GM12874 (cell line): ENCODE measurements at regions not wholly inside any gene's neighbourhood (a gene's known extent, or its start where the extent isn't known, plus 50 kb on each side); places are given as distances from the start of the nearest gene placed in this dataset.

ENCODE experiments used
- TF ChIP-seq, protein P1 (sequence below): IDR thresholded peaks from 2 replicates; pipeline ENCODE4 v1.5.1; 2011; ENCODE audit warnings: low read depth, mild to moderate bottlenecking, control low read depth, low read length, moderate library complexity; ENCODE audit not compliant: insufficient read depth

DNA sequence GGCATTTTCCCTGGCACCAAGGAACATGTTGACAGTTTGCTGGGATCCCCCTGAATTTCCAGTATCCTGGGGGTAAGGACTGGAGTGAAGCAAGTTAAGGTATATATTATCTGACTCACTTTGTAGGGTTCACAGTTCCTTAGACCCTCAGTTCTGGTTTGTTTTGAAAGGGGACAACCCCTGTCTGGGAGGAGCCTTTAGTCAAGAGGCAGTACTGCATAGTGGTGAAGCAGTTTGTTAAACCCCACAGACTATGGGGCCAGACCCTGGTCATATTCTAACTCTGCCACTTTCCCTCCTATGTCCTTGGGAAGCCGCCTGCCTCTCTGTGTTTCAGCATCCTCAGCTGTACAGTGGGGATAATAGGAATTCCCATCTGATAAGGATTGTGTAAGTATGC, 145.5 kb upstream of the ZFHX3 start:
- TF ChIP-seq, protein P1, sequence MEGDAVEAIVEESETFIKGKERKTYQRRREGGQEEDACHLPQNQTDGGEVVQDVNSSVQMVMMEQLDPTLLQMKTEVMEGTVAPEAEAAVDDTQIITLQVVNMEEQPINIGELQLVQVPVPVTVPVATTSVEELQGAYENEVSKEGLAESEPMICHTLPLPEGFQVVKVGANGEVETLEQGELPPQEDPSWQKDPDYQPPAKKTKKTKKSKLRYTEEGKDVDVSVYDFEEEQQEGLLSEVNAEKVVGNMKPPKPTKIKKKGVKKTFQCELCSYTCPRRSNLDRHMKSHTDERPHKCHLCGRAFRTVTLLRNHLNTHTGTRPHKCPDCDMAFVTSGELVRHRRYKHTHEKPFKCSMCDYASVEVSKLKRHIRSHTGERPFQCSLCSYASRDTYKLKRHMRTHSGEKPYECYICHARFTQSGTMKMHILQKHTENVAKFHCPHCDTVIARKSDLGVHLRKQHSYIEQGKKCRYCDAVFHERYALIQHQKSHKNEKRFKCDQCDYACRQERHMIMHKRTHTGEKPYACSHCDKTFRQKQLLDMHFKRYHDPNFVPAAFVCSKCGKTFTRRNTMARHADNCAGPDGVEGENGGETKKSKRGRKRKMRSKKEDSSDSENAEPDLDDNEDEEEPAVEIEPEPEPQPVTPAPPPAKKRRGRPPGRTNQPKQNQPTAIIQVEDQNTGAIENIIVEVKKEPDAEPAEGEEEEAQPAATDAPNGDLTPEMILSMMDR, result no peak

DNA sequence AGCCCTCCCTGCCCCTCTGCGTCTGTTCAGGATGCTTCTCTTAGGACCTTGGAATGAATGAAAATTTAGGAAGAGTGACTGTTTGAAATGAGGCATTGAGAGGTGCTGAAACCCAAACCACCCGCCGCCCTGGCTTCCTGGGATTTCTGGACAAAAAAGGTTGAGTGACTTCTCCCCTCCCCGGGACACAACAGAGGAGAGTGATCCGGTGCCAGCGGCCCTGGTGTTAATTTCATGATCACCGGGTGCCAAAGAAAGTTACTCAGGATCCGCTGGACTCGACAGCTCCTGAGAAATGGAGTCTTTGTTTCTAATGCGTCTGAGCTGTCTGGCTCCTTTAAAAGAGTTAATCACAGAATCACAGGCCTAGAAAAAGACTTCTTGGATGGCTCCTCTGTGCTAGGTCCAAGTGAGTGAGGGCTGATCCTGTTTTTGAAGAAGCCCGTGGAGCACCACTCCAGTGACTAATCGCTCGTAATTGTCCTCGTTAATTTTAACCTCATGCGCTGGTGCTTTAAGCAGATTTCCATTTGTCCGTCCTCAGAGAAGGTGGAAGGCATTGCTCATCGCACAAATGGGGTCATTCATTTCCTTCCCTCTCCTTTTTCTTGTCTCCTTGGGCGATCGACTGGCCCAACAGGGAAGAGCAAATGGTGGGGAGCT, 144.4 kb upstream of the ZFHX3 start:
- TF ChIP-seq, protein P1, result no peak

DNA sequence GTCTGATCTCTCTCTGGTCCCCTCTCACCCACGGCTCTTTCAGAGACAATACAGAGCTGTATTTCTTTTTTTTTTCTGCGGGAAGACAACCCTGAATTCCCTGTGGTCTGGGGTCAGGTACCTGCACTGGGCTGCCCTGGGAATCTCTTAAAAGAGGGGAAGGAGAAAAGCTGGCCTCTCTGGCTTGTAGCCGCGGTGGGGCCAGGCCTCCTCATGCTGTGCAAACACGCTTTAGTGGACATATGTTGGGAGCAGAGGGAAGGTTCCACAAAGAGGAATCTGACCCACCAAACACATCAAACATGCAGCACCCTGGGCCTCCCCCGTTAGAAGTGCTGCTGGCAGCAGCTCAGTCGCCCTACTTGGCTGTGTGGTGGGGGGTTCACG, 143.7 kb upstream of the ZFHX3 start:
- TF ChIP-seq, protein P1, result no peak

DNA sequence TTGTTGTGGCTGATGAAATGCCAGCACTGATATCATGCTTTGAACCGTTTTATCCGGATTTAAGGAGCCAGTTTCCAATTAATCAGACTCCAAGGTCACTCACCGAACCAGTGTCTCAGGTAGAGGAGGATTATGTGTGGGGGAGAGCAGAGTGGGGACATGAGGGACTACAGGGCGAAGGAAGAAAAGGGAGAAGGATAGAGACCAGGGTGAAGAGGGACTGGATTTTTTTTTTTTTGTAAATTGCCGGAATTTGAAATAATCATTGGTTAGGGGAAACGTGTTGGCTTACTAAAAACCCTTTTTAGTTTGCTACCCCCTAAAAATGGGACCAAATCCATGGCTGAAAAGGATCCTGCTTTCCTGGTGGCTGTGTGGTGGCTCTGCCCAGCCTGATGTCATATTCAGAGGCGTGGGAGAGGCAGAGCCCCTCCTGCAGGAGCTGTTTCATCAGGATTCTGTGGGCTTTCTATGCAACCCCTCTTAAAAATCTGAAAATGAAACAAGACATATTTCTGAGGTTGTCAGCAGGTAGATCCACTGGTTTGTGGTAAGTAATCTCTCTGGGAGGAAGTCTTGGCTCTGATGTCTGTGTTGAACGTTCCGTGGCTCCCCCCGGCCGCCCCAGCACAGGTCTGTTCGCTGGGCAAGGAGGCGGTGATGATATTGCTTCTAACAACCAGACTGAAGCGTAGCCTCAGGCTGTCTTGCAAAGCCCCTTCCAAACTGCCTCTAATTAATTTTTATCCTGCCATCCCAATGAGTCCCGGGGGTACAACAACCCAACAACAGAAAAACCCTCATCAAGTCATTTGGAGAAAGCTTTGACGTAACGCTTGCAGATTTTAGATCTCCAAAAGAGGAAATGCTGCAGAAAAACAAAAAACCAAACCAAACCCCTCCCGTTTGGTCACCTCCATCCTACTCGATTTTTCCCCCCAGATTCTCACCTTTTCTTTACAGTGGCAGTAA, 143.0 kb upstream of the ZFHX3 start:
- TF ChIP-seq, protein P1, result no peak

DNA sequence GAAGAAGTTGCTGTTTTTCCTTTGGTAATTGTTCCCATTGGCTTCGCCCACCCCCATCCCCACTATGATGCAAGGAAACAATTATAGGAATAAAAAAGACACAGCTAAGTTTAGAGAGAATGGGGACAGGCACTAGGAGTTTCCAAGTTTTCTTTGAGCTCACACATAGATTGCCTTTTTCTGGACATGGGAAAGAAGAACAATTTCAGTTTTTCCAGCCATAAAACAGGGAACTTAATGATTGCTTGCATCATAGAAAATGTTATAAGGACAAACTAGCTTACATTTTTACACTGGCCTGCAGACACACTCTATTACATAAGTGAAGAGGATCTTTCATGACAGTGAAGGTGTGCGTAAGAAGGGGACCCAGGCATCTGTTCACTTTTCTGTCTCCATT, 142.3 kb upstream of the ZFHX3 start:
- TF ChIP-seq, protein P1, result no peak

DNA sequence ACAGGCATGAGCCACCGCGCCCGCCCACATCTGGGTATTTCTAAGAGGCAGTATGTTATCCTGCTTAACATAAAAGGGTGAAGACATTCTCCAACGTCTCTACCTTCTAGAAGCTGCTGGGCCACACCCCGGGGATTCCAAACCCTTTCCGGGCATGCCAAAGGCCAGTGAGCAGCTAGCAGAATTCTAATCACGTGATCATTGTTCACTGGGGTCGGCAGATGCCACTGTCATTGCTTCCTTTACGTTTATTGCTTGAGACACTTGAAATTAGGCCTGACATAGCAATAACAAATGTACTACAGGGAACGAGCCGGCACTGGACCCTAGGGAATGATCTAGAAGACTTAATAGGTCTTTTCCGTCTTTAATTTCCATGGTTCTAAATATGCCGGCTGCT, 141.2 kb upstream of the ZFHX3 start:
- TF ChIP-seq, protein P1, result no peak

DNA sequence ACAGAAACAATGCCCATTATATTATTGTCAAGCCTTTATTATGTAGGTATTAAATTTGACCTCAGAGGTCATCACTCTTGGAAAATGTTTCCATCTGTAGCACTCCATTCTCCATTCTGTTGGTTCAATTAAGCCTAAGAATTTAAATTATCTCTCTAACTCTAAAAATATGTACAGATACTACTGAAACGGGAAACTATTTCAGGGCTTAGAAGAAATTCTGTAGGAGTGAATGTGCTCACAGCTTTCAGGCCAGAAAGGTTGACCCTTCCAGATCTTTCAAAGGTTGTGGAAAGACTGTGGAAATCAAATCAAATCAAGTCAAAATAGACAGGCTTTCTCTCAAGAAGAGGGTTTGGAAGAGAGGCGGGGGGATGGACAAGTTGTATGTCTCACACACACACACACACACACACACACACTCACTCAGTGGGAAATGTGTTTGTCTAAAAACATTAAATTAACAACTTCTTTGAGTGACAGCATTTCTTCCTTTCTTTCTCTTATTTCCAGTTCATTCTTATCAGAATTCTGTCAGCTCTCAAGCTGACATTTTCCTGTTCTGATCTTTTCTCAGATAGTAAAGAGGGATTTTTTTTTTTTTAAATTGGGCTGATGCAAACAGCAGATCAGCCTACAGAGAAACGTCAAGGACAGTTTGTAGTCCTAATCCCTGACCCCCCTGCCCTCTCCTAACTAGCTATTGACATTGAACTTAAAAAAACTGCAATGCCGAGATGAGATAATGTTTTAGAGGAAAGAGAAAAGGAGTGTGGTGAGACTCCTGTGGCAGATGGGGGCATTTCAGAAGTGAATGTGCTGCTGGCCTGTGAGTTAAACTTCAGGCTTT, 139.0 kb upstream of the ZFHX3 start:
- TF ChIP-seq, protein P1, result no peak
